Brain microvascular endothelial cell (primary cell): ENCODE measurements at regions not wholly inside any gene's neighbourhood (a gene's known extent, or its start where the extent isn't known, plus 50 kb on each side); places are given as distances from the start of the nearest gene placed in this dataset.
A peak's percentile ranks its signal among the peaks of the same experiment; 100 is the strongest.

Experiments
- DNase-seq: peaks from one replicate; pipeline ENCODE4 v3.0.0-alpha.2; 2020
- H3K27ac ChIP-seq: fragments of 250-450 bp; sonication (Bioruptor Pico); 2 replicates; pipeline ENCODE4 v1.5.1; 2020; ENCODE audit warnings: mild to moderate bottlenecking, moderate library complexity
- H3K27me3 ChIP-seq: fragments of 250-450 bp; sonication (Bioruptor Pico); replicated peaks from 2 replicates; pipeline ENCODE4 v1.5.1; 2020; ENCODE audit warnings: mild to moderate bottlenecking
- H3K36me3 ChIP-seq: fragments of 250-450 bp; sonication (Bioruptor Pico); replicated peaks from 2 replicates; pipeline ENCODE4 v1.5.1; 2020; ENCODE audit warnings: mild to moderate bottlenecking
- H3K4me3 ChIP-seq: 2 replicates; pipeline ENCODE4 v1.5.1; 2011; ENCODE audit warnings: low read depth, mild to moderate bottlenecking, control low read depth, low read length, moderate library complexity
- in situ Hi-C: cut with HindIII; loops from 2 replicates; pipeline ENCODE4 v1.10.0; 2017; ENCODE audit warnings: low sequenced_read_pairs, low pct_ligation_motif_present
- TF ChIP-seq, protein P1 (sequence below): IDR thresholded peaks from 2 replicates; pipeline ENCODE4 v1.5.1; 2011; ENCODE audit warnings: low read depth, mild to moderate bottlenecking, moderate library complexity, low read length, control low read depth, inconsistent platforms; ENCODE audit errors: missing control alignments

DNA sequence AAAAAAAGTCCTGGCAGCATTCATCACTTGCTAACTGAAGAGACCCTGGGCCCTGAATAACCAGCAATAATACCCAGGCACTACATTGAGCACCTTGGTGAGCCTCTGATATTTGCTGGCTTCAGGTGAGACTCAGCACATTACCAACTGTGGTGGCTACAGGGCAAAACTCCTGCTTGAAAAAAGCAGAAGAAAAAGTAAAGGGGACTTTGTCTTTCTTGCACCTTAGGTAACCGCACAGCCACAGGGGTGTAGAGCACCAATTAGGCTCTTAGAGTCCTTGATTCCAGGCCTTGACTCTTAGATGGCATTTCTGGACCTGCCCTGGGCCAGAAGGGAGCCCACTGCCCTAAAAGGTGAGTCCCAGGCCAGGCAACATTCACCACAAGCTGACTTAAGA is 269.5 kb downstream of the AUH start:
- H3K27ac ChIP-seq = no peak overlapping the region
- TF ChIP-seq, protein P1, sequence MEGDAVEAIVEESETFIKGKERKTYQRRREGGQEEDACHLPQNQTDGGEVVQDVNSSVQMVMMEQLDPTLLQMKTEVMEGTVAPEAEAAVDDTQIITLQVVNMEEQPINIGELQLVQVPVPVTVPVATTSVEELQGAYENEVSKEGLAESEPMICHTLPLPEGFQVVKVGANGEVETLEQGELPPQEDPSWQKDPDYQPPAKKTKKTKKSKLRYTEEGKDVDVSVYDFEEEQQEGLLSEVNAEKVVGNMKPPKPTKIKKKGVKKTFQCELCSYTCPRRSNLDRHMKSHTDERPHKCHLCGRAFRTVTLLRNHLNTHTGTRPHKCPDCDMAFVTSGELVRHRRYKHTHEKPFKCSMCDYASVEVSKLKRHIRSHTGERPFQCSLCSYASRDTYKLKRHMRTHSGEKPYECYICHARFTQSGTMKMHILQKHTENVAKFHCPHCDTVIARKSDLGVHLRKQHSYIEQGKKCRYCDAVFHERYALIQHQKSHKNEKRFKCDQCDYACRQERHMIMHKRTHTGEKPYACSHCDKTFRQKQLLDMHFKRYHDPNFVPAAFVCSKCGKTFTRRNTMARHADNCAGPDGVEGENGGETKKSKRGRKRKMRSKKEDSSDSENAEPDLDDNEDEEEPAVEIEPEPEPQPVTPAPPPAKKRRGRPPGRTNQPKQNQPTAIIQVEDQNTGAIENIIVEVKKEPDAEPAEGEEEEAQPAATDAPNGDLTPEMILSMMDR = no peak
- H3K27me3 ChIP-seq = no peaks in the 10 kb centered on the region
- H3K4me3 ChIP-seq = no peak overlapping the region
- no peaks in the 10 kb centered on the region for H3K36me3 ChIP-seq
- in situ Hi-C loops = no loop called here
- DNase-seq = no peak

DNA sequence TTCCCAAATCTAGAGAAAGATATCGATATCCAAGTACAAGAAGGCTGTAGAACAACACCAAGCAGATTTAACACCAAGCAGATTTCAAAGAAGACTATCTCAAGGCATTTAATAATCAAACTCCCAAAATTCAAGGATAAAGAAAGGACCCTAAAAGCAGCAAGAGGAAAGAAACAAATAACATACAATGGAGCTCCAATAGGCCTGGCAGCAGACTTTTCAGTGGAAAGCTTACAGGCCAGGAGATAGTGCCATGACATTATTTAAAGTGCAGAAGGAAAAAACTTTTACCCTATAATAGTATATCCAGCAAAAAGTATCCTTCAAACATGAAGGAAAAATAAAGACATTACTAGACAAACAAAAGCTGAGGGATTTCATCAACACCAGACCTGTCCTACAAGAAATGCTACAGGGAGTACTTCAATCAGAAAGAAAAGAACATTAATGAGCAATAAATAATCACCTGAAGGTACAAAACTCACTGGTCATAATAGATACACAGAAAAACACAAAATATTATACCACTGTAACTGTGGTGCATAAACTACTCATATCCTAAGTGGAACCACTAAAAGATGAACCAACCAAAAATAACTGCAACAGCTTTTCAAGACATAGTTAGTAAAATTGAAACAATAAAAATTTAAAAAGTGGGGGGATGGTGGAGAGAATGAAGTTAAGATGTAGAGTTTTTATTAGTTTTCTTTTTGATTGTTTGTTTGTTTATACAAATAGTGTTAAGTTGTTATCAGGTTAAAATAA is 267.2 kb downstream of the AUH start:
- H3K36me3 ChIP-seq = no peaks in the 10 kb centered on the region
- H3K27ac ChIP-seq = no peak overlapping the region
- no peak for DNase-seq
- TF ChIP-seq, protein P1 = no peak
- no peak overlapping the region for H3K4me3 ChIP-seq
- no peaks in the 10 kb centered on the region for H3K27me3 ChIP-seq
- in situ Hi-C loops = no loop called here

DNA sequence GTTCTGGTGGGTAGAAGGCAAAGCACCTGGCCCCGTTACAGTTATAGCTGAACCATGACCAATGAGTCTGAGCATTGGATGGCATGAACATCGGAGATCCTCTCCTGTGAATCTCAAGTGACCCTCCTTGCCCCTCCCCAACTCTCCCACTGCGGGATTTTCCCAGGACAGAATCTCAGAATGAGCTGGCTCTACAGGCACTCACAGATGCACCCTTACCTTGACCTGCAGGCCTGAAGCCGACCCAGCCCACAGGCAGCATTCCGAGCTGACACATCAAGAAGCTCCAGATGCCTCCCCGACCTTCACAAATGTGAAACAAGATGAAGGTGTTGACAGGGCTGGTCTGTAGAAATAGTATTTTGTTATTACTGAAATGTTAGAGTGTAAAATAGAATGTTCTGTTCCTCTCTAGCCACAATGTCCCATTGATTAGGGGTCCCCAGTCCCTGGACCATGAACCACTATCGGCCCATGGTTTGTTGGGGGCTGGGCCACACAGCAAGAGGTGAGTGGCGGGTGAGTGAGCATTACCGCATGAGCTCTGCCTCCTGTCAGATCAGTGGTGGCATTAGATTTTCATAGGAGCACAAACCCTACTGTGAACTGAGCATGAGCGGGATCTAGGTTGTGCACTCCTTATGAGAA is 263.4 kb downstream of the AUH start:
- Histone ChIP-seq H3K4me3 (no peak overlapping the region), H3K36me3 (no peaks in the 10 kb centered on the region), H3K27ac (no peak overlapping the region), H3K27me3 (no peaks in the 10 kb centered on the region)
- in situ Hi-C loops = no loop called here
- TF ChIP-seq, protein P1 = no peak
- DNase-seq = no peak

DNA sequence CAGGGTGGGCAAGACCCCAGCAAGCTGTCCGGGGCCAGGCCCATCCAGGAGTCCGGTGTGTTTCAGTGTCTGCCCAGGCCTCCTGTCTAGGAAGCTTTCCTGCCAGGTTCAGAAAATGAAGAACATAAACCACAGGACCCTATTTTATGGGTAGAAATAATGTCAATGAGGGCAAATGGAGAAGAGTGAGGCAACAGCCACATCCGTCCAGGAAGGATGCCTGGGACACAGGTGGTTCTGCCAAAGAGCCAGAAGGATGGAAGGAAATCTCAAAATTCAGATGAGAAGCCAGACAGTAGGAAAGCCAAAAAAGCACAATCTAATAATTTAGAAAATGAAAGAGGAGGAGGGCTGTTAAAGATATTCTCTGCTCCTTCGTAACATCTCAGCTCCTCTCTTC is 262.3 kb downstream of the AUH start:
- in situ Hi-C loops = no loop called here
- no peak overlapping the region for H3K4me3 ChIP-seq
- H3K27me3 ChIP-seq = no peaks in the 10 kb centered on the region
- H3K36me3 ChIP-seq = no peaks in the 10 kb centered on the region
- peak overlapping the region; percentile 29 for H3K27ac ChIP-seq
- TF ChIP-seq, protein P1 = no peak
- no peak for DNase-seq

DNA sequence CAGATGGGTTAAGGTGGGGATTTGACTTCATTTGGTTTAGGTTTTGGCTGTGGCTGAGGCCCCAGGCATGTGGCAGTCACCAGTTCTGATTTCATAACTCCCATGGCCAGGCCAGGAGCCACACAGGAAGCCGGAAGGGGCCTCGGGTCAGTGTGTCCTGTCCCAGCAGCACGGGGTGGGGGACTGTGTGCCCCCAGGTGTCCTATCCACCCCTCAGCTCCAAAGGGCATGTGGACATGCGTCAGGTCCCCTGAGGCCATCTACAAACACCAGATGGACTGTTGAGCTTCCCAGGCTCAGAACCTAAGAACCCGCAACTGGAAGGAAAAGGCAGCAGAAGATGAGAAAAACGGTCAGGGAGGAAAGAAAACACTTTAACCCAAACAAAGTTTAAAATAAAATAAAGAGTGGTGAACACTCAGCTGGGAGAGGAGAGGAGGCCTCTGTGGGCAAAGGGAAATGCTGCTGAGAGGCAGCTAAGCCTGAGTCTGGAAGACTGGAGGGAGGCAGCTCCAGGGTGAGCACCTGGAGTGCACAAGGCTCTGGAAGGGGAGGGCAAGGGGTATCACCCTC is 260.8 kb downstream of the AUH start:
- in situ Hi-C loops = no loop called here
- TF ChIP-seq, protein P1 = no peak
- H3K36me3 ChIP-seq = no peaks in the 10 kb centered on the region
- no peaks in the 10 kb centered on the region for H3K27me3 ChIP-seq
- no peak overlapping the region for H3K4me3 ChIP-seq
- H3K27ac ChIP-seq = peak overlapping the region; percentile 55
- DNase-seq = peak; percentile 27
